Neural cell (in vitro differentiated cells): ENCODE measurements at regions not wholly inside any gene's neighbourhood (a gene's known extent, or its start where the extent isn't known, plus 50 kb on each side); places are given as distances from the start of the nearest gene placed in this dataset.

ENCODE experiments used
- H2AFZ ChIP-seq: fragments of 200-600, 300-800 bp; sonication (generic), shearing (Covaris generic); 2 replicates; pipeline ENCODE4 v1.6.0; 2014; ENCODE audit warnings: low read depth, mild to moderate bottlenecking, antibody characterized with exemption, low read length, moderate library complexity
- H3F3A ChIP-seq: fragments of 200-600 bp; shearing (Covaris generic); 2 replicates; pipeline ENCODE4 v1.6.1; 2016; ENCODE audit warnings: mild to moderate bottlenecking, moderate library complexity, mixed read lengths, antibody characterized with exemption, low read length; ENCODE audit not compliant: insufficient read depth, poor library complexity, severe bottlenecking
- H3K27ac ChIP-seq: fragments of 200-600, 300-800 bp; sonication (generic), shearing (Covaris generic); 2 replicates; pipeline ENCODE4 v1.5.1; 2014; ENCODE audit warnings: mild to moderate bottlenecking, low read length, moderate library complexity
- H3K27me3 ChIP-seq: fragments of 300-800, 200-600 bp; sonication (generic), shearing (Covaris generic); 2 replicates; pipeline ENCODE4 v1.6.0; 2014; ENCODE audit warnings: mild to moderate bottlenecking, low read depth, low read length, moderate library complexity; ENCODE audit not compliant: insufficient read depth
- H3K36me3 ChIP-seq: fragments of 300-800, 200-600 bp; sonication (generic), shearing (Covaris generic); 2 replicates; pipeline ENCODE4 v1.5.1; 2014; ENCODE audit warnings: mild to moderate bottlenecking, antibody characterized with exemption, low read length, moderate library complexity; ENCODE audit not compliant: insufficient read depth
- H3K4me2 ChIP-seq: fragments of 300-800, 200-600 bp; sonication (generic), shearing (Covaris generic); 2 replicates; pipeline ENCODE4 v1.6.0; 2014; ENCODE audit warnings: mild to moderate bottlenecking, low read length
- H3K4me3 ChIP-seq: fragments of 300-800, 200-600 bp; sonication (generic), shearing (Covaris generic); 2 replicates; pipeline ENCODE4 v1.5.1; 2014; ENCODE audit warnings: mild to moderate bottlenecking, low read length, moderate library complexity
- H3K79me2 ChIP-seq: fragments of 200-600 bp; shearing (Covaris generic); replicated peaks from 2 replicates; pipeline ENCODE4 v1.6.0; 2014; ENCODE audit warnings: mild to moderate bottlenecking, low read length, moderate library complexity; ENCODE audit not compliant: insufficient read depth
- H3K9ac ChIP-seq: fragments of 300-800, 200-600 bp; sonication (generic), shearing (Covaris generic); 2 replicates; pipeline ENCODE4 v1.6.1; 2016; ENCODE audit warnings: mild to moderate bottlenecking, low read length, mixed read lengths
- H3K9me2 ChIP-seq: fragments of 200-600 bp; shearing (Covaris generic); 2 replicates; pipeline ENCODE4 v1.6.1; 2016; ENCODE audit warnings: mild to moderate bottlenecking, low read length, mixed read lengths; ENCODE audit not compliant: insufficient read depth
- H3K9me3 ChIP-seq: fragments of 200-600, 300-800 bp; sonication (generic), shearing (Covaris generic); 2 replicates; pipeline ENCODE4 v1.6.1; 2016; ENCODE audit warnings: mild to moderate bottlenecking, mixed run types, low read length, moderate library complexity, mixed read lengths
- H4K20me1 ChIP-seq: fragments of 200-600 bp; shearing (Covaris generic); 2 replicates; pipeline ENCODE4 v1.6.1; 2016; ENCODE audit warnings: mild to moderate bottlenecking, mixed run types; ENCODE audit not compliant: insufficient read depth
- CTCF ChIP-seq: fragments of 450-650 bp; IDR thresholded peaks from 2 replicates; pipeline ENCODE4 v1.5.1; 2014; ENCODE audit warnings: antibody characterized with exemption, mild to moderate bottlenecking, moderate library complexity; ENCODE audit not compliant: poor library complexity, severe bottlenecking
- EP300 ChIP-seq: fragments of 450-650 bp; conservative IDR thresholded peaks from 2 replicates; pipeline ENCODE4 v1.6.1; 2014; ENCODE audit warnings: antibody characterized with exemption, mild to moderate bottlenecking, moderate library complexity; ENCODE audit not compliant: poor library complexity, severe bottlenecking
- EZH2 ChIP-seq: fragments of 200-600, 300-800 bp; shearing (Covaris generic), sonication (generic); IDR thresholded peaks from 2 replicates; pipeline ENCODE4 v1.6.1; 2014; ENCODE audit warnings: antibody characterized with exemption, low read length, borderline replicate concordance, mild to moderate bottlenecking; ENCODE audit not compliant: insufficient read depth, poor library complexity, severe bottlenecking
- MXI1 ChIP-seq: fragments of 450-650 bp; conservative IDR thresholded peaks from 2 replicates; pipeline ENCODE4 v1.6.1; 2014; ENCODE audit warnings: antibody characterized with exemption, mild to moderate bottlenecking; ENCODE audit not compliant: poor library complexity, severe bottlenecking
- POLR2AphosphoS5 ChIP-seq: IDR thresholded peaks from 2 replicates; pipeline ENCODE4 v1.6.1; 2012
- RAD21 ChIP-seq: fragments of 450-650 bp; conservative IDR thresholded peaks from 2 replicates; pipeline ENCODE4 v1.6.1; 2014; ENCODE audit warnings: antibody characterized with exemption, mild to moderate bottlenecking, moderate library complexity
- REST ChIP-seq: IDR thresholded peaks from 2 replicates; pipeline ENCODE4 v1.6.1; 2012; ENCODE audit warnings: borderline replicate concordance
- SMC3 ChIP-seq: fragments of 450-650 bp; conservative IDR thresholded peaks from 2 replicates; pipeline ENCODE4 v1.6.1; 2014; ENCODE audit warnings: antibody characterized with exemption, mild to moderate bottlenecking, moderate library complexity; ENCODE audit not compliant: poor library complexity
- TAF1 ChIP-seq: IDR thresholded peaks from 2 replicates; pipeline ENCODE4 v1.6.1; 2012; ENCODE audit warnings: low read depth

- H3K36me3 ChIP-seq: no peaks in the 10 kb centered on the region
- H3K4me3 ChIP-seq: no peak overlapping the region
- no peaks in the 10 kb centered on the region for H4K20me1 ChIP-seq
- H3K27me3 ChIP-seq: no peaks in the 10 kb centered on the region
- no peaks in the 10 kb centered on the region for H3K9me2 ChIP-seq
- no peaks in the 10 kb centered on the region for H3F3A ChIP-seq
- no peaks in the 10 kb centered on the region for H3K9me3 ChIP-seq
- no peak overlapping the region for H3K27ac ChIP-seq
- TF ChIP-seq RAD21 (no peak), TAF1 (no peak), MXI1 (no peak), EP300 (no peak), CTCF (no peak), EZH2 (no peak), SMC3 (no peak), POLR2AphosphoS5 (no peak), REST (no peak)
- no peak overlapping the region for H3K9ac ChIP-seq
- H3K4me2 ChIP-seq: no peak overlapping the region
- no peak overlapping the region for H2AFZ ChIP-seq
- no peaks in the 10 kb centered on the region for H3K79me2 ChIP-seq
These were observed 114.2 kb upstream of the SPIN1 start for GRCh38 chr9:88274078-88274477.

GRCh38 chr9:88272986-88273385, 115.3 kb upstream of the SPIN1 start:
- Histone ChIP-seq H3K4me2 (no peak overlapping the region), H3K9me2 (no peaks in the 10 kb centered on the region), H3K27ac (no peak overlapping the region), H3K79me2 (no peaks in the 10 kb centered on the region), H3K27me3 (no peaks in the 10 kb centered on the region), H2AFZ (no peak overlapping the region), H3F3A (no peaks in the 10 kb centered on the region), H3K9ac (no peak overlapping the region), H3K9me3 (no peaks in the 10 kb centered on the region), H3K36me3 (no peaks in the 10 kb centered on the region), H3K4me3 (no peak overlapping the region), H4K20me1 (no peaks in the 10 kb centered on the region)
- TF ChIP-seq POLR2AphosphoS5: no peak
- TF ChIP-seq RAD21: no peak
- no peak for TF ChIP-seq MXI1
- TF ChIP-seq EP300: no peak
- TF ChIP-seq SMC3: no peak
- TF ChIP-seq EZH2: no peak
- TF ChIP-seq REST: no peak
- no peak for TF ChIP-seq TAF1
- TF ChIP-seq CTCF: no peak
